ENCODE measurements at regions not wholly inside any gene's neighbourhood (a gene's known extent, or its start where the extent isn't known, plus 50 kb on each side); places are given as distances from the start of the nearest gene placed in this dataset.

DNA sequence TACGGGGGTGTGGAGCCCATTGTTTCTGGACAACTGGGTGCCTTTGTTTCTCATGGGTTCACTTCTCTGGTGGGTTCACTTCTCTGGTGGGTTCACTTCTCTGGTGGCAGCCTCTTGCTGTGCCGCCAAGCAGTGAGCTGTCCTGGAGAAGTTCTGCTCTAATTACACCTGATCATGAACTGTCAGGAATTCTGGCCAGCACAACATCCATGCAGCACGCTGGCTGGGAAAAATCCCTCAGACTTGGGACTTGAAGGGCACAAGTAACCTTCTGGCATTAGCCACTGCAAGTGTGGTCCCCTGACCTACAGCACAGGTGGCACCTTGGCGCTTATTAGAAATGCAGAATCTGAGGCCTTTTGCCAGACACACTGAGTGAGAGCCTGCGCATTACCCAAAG is 752.5 kb downstream of the QKI start:
- H3K79me2 ChIP-seq (ENCODE audit: insufficient read depth, low read length) = no peaks in the 10 kb centered on the region
- no peaks in the 10 kb centered on the region for H3K9me3 ChIP-seq (ENCODE audit: insufficient read depth, low read length)
- H3K9ac ChIP-seq (ENCODE audit: low read length) = no peak overlapping the region
- H3K4me2 ChIP-seq (ENCODE audit: low read depth, low read length, poor library complexity, severe bottlenecking) = no peak overlapping the region
- H3K4me3 ChIP-seq (ENCODE audit: insufficient read depth, low read length, poor library complexity, severe bottlenecking) = no peak overlapping the region
- H3K36me3 ChIP-seq (ENCODE audit: low read length) = no peaks in the 10 kb centered on the region
- TF ChIP-seq CTCF (IDR thresholded peaks at IDR 0.05; ENCODE audit: insufficient read depth, low read length, poor library complexity, severe bottlenecking) (no peak), EZH2phosphoT487 (conservative IDR thresholded peaks at IDR 0.05; ENCODE audit: low read length) (no peak)
- H4K20me1 ChIP-seq (ENCODE audit: low read depth, low read length) = no peaks in the 10 kb centered on the region
- no peak overlapping the region for H2AFZ ChIP-seq (ENCODE audit: low read depth, low read length, severe bottlenecking)
- no peak overlapping the region for H3K27ac ChIP-seq (ENCODE audit: low read depth, low read length)
- no peaks in the 10 kb centered on the region for H3K27me3 ChIP-seq (ENCODE audit: low read length)
- no peaks in the 10 kb centered on the region for H3F3A ChIP-seq (ENCODE audit: insufficient read depth)
- no peaks in the 10 kb centered on the region for H3K9me2 ChIP-seq (replicated peaks; ENCODE audit: insufficient read depth, low read length)

DNA sequence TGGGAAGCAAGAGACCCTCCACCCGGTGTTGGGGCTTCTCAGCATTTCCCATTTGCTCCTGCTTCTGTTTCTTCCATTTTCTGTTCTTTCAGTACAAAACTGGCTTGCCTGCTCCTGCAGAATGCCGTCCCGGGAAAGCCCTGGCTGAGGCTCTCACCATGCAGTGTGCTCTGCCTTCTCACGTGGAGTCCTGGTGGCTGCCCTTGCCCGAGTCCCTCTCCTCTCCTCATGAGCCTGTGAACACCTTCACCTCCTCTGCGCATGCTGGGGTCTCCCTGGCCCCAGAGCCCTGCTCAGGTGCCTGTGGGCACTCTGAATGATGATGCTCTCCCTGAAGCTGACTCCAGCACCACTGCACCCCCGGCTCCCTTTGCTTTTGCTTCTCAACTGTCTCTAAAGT is 752.0 kb downstream of the QKI start:
- no peaks in the 10 kb centered on the region for H3K27me3 ChIP-seq (ENCODE audit: low read length)
- H3K4me2 ChIP-seq (ENCODE audit: low read depth, low read length, poor library complexity, severe bottlenecking) = no peak overlapping the region
- H3K4me3 ChIP-seq (ENCODE audit: insufficient read depth, low read length, poor library complexity, severe bottlenecking) = no peak overlapping the region
- no peaks in the 10 kb centered on the region for H3F3A ChIP-seq (ENCODE audit: insufficient read depth)
- no peak overlapping the region for H3K9ac ChIP-seq (ENCODE audit: low read length)
- no peaks in the 10 kb centered on the region for H3K79me2 ChIP-seq (ENCODE audit: insufficient read depth, low read length)
- no peak overlapping the region for H3K27ac ChIP-seq (ENCODE audit: low read depth, low read length)
- H3K9me3 ChIP-seq (ENCODE audit: insufficient read depth, low read length) = no peaks in the 10 kb centered on the region
- no peak overlapping the region for H2AFZ ChIP-seq (ENCODE audit: low read depth, low read length, severe bottlenecking)
- no peaks in the 10 kb centered on the region for H3K36me3 ChIP-seq (ENCODE audit: low read length)
- no peak for TF ChIP-seq CTCF (IDR thresholded peaks at IDR 0.05; ENCODE audit: insufficient read depth, low read length, poor library complexity, severe bottlenecking)
- TF ChIP-seq EZH2phosphoT487 (conservative IDR thresholded peaks at IDR 0.05; ENCODE audit: low read length) = no peak
- H3K9me2 ChIP-seq (replicated peaks; ENCODE audit: insufficient read depth, low read length) = no peaks in the 10 kb centered on the region
- H4K20me1 ChIP-seq (ENCODE audit: low read depth, low read length) = no peaks in the 10 kb centered on the region

GRCh38 chr6:164164876-164165275 is 750.4 kb downstream of the QKI start:
- no peak overlapping the region for H3K27ac ChIP-seq (ENCODE audit: low read depth, low read length)
- no peaks in the 10 kb centered on the region for H3K9me2 ChIP-seq (replicated peaks; ENCODE audit: insufficient read depth, low read length)
- H3K9me3 ChIP-seq (ENCODE audit: insufficient read depth, low read length) = no peaks in the 10 kb centered on the region
- H4K20me1 ChIP-seq (ENCODE audit: low read depth, low read length) = no peaks in the 10 kb centered on the region
- TF ChIP-seq EZH2phosphoT487 (conservative IDR thresholded peaks at IDR 0.05; ENCODE audit: low read length) (no peak), CTCF (IDR thresholded peaks at IDR 0.05; ENCODE audit: insufficient read depth, low read length, poor library complexity, severe bottlenecking) (no peak)
- no peaks in the 10 kb centered on the region for H3K36me3 ChIP-seq (ENCODE audit: low read length)
- H3K4me2 ChIP-seq (ENCODE audit: low read depth, low read length, poor library complexity, severe bottlenecking) = no peak overlapping the region
- no peaks in the 10 kb centered on the region for H3F3A ChIP-seq (ENCODE audit: insufficient read depth)
- H3K79me2 ChIP-seq (ENCODE audit: insufficient read depth, low read length) = no peaks in the 10 kb centered on the region
- H2AFZ ChIP-seq (ENCODE audit: low read depth, low read length, severe bottlenecking) = no peak overlapping the region
- no peak overlapping the region for H3K4me3 ChIP-seq (ENCODE audit: insufficient read depth, low read length, poor library complexity, severe bottlenecking)
- no peaks in the 10 kb centered on the region for H3K27me3 ChIP-seq (ENCODE audit: low read length)
- no peak overlapping the region for H3K9ac ChIP-seq (ENCODE audit: low read length)

DNA sequence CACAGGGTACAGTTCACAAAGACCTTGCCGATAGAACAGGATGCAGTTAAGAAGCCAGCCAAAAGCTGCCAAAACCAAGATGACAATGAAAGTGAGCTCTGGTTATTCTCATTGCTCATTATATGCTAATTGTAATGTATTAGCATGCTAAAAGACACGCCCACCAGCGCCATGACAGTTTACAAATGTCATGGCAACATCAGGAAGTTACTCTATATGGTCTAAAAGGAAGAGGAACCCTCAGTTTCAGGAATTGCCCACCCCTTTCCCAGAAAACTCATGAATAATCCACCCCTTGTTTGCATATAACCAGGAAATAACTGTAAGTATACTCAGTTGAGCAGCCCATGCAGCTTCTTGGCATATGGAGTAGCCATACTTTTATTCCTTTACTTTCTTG is 748.7 kb downstream of the QKI start:
- no peak overlapping the region for H3K4me2 ChIP-seq (ENCODE audit: low read depth, low read length, poor library complexity, severe bottlenecking)
- H3K36me3 ChIP-seq (ENCODE audit: low read length) = no peaks in the 10 kb centered on the region

More for the DNA sequence above, 748.7 kb downstream of the QKI start:
- no peak overlapping the region for H2AFZ ChIP-seq (ENCODE audit: low read depth, low read length, severe bottlenecking)
- no peaks in the 10 kb centered on the region for H3K27me3 ChIP-seq (ENCODE audit: low read length)
- H3F3A ChIP-seq (ENCODE audit: insufficient read depth) = no peaks in the 10 kb centered on the region
- H3K79me2 ChIP-seq (ENCODE audit: insufficient read depth, low read length) = no peaks in the 10 kb centered on the region
- no peak for TF ChIP-seq EZH2phosphoT487 (conservative IDR thresholded peaks at IDR 0.05; ENCODE audit: low read length)
- TF ChIP-seq CTCF (IDR thresholded peaks at IDR 0.05; ENCODE audit: insufficient read depth, low read length, poor library complexity, severe bottlenecking) = no peak
- no peaks in the 10 kb centered on the region for H3K9me3 ChIP-seq (ENCODE audit: insufficient read depth, low read length)
- no peak overlapping the region for H3K9ac ChIP-seq (ENCODE audit: low read length)
- no peaks in the 10 kb centered on the region for H4K20me1 ChIP-seq (ENCODE audit: low read depth, low read length)
- no peak overlapping the region for H3K4me3 ChIP-seq (ENCODE audit: insufficient read depth, low read length, poor library complexity, severe bottlenecking)
- H3K9me2 ChIP-seq (replicated peaks; ENCODE audit: insufficient read depth, low read length) = no peaks in the 10 kb centered on the region
- H3K27ac ChIP-seq (ENCODE audit: low read depth, low read length) = no peak overlapping the region
